ENCODE measurements at regions not wholly inside any gene's neighbourhood (a gene's known extent, or its start where the extent isn't known, plus 50 kb on each side); places are given as distances from the start of the nearest gene placed in this dataset.

DNA sequence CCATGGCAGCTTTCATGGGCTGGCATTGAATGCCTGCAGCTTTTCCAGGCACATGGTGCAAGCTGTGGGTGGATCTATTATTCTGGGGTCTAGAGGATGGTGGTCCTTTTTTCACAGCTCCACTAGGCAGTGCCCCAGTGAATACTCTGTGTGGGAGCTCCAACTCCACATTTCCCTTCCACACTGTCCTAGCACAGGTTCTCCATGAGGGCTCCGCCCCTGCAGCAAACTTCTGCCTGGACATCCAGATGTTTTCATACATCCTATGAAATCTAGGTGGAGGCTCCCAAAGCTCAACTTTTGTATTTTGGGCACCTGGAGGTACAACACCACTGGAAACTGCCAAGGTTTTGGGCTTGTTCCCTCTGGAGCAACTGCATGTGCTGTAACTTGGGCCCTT, 450.6 kb downstream of the LMO7 start:
- no peak for TF ChIP-seq EZH2 (IDR thresholded peaks at IDR 0.05)
- no peak for TF ChIP-seq POLR2AphosphoS5 (IDR thresholded peaks at IDR 0.05; ENCODE audit: borderline replicate concordance, low read depth, low read length)
